DND-41 (cell line): ENCODE measurements at regions not wholly inside any gene's neighbourhood (a gene's known extent, or its start where the extent isn't known, plus 50 kb on each side); places are given as distances from the start of the nearest gene placed in this dataset.

Experiments
- ATAC-seq: fragments of 200-7000 bp; cut with Tn5 transposase; 3 replicates; pipeline ENCODE4 v1.9.1; 2021; ENCODE audit warnings: low read depth; ENCODE audit not compliant: insufficient read depth
- DNase-seq: peaks from one replicate; pipeline ENCODE4 v3.0.0-alpha.2; 2020
- H2AFZ ChIP-seq: 2 replicates; pipeline ENCODE4 v1.6.0; 2012; ENCODE audit warnings: low read depth, low read length
- H3K27ac ChIP-seq: 2 replicates; pipeline ENCODE4 v1.5.1; 2012; ENCODE audit warnings: low read length, inconsistent platforms
- H3K27me3 ChIP-seq: fragments of 200-600 bp; sonication (generic); 2 replicates; pipeline ENCODE4 v1.6.0; 2012; ENCODE audit warnings: low read length, mild to moderate bottlenecking, inconsistent platforms; ENCODE audit not compliant: insufficient read depth, poor library complexity
- H3K36me3 ChIP-seq: 2 replicates; pipeline ENCODE4 v1.5.1; 2012; ENCODE audit warnings: low read length, inconsistent platforms; ENCODE audit not compliant: insufficient read depth
- H3K4me1 ChIP-seq: 2 replicates; pipeline ENCODE4 v1.5.1; 2012; ENCODE audit warnings: mild to moderate bottlenecking, low read length; ENCODE audit not compliant: insufficient read depth
- H3K4me2 ChIP-seq: 2 replicates; pipeline ENCODE4 v1.6.0; 2012; ENCODE audit warnings: mild to moderate bottlenecking, moderate library complexity, low read length, inconsistent platforms; ENCODE audit not compliant: insufficient read depth
- H3K4me3 ChIP-seq, 2 experiments: fragments of 200-600 bp in 1 of 2; shearing (Covaris generic) in 1 of 2; 2 replicates each; pipeline ENCODE4 v1.5.1; 2012 to 2016; ENCODE audit warnings: inconsistent platforms in 2 of 2, low read length in 2 of 2, mild to moderate bottlenecking in 2 of 2, low read depth in 1 of 2, moderate library complexity in 1 of 2
- H3K79me2 ChIP-seq: 2 replicates; pipeline ENCODE4 v1.6.0; 2012; ENCODE audit warnings: low read length, inconsistent platforms; ENCODE audit not compliant: insufficient read depth
- H3K9ac ChIP-seq: 2 replicates; pipeline ENCODE4 v1.6.0; 2012; ENCODE audit warnings: low read depth, mild to moderate bottlenecking, inconsistent platforms, low read length, moderate library complexity
- H3K9me3 ChIP-seq: 2 replicates; pipeline ENCODE4 v1.5.1; 2012; ENCODE audit warnings: low read length, moderate library complexity, mild to moderate bottlenecking, inconsistent platforms; ENCODE audit not compliant: insufficient read depth, severe bottlenecking
- H4K20me1 ChIP-seq: 2 replicates; pipeline ENCODE4 v1.6.0; 2012; ENCODE audit warnings: low read length; ENCODE audit not compliant: insufficient read depth
- CTCF ChIP-seq: IDR thresholded peaks from 2 replicates; pipeline ENCODE4 v1.5.1; 2012; ENCODE audit warnings: borderline replicate concordance, low read length, moderate library complexity, mild to moderate bottlenecking; ENCODE audit not compliant: poor library complexity, severe bottlenecking; ENCODE audit errors: extremely low read depth
- EZH2 ChIP-seq: IDR thresholded peaks from 3 replicates; pipeline ENCODE4 v1.6.1; 2012; ENCODE audit warnings: borderline replicate concordance, low read depth, mild to moderate bottlenecking, moderate library complexity, low read length, inconsistent platforms; ENCODE audit not compliant: severe bottlenecking

- H3K4me3 ChIP-seq = no peak overlapping the region
- H3K79me2 ChIP-seq = no peaks in the 10 kb centered on the region
- H3K4me2 ChIP-seq = no peak overlapping the region
- H3K9ac ChIP-seq = no peak overlapping the region
- no peaks in the 10 kb centered on the region for H3K36me3 ChIP-seq
- peaks cover 5% of the 10 kb centered on the region for H3K9me3 ChIP-seq
- no peak overlapping the region for H2AFZ ChIP-seq
- no peak overlapping the region for H3K27ac ChIP-seq
- DNase-seq = no peak
- ATAC-seq = no peak
- no peak for TF ChIP-seq CTCF
- H3K27me3 ChIP-seq = no peaks in the 10 kb centered on the region
- H3K4me1 ChIP-seq = no peaks in the 10 kb centered on the region
- H4K20me1 ChIP-seq = no peaks in the 10 kb centered on the region
Observed at GRCh38 chr13:58611117-58611516, 979.6 kb downstream of the PCDH17 start.

- Histone ChIP-seq H3K27me3 (no peaks in the 10 kb centered on the region), H3K27ac (no peak overlapping the region), H3K36me3 (no peaks in the 10 kb centered on the region), H3K9me3 (peaks cover 3% of the 10 kb centered on the region), H3K4me2 (no peak overlapping the region), H3K4me1 (no peaks in the 10 kb centered on the region), H2AFZ (no peak overlapping the region), H4K20me1 (no peaks in the 10 kb centered on the region), H3K79me2 (no peaks in the 10 kb centered on the region), H3K9ac (no peak overlapping the region), H3K4me3 (no peak overlapping the region)
- TF ChIP-seq EZH2 (no peak), CTCF (no peak)
- no peak for DNase-seq
- no peak for ATAC-seq
Observed at GRCh38 chr13:58617880-58618665, 986.5 kb downstream of the PCDH17 start.

GRCh38 chr13:58619396-58620113, 988.0 kb downstream of the PCDH17 start:
- no peaks in the 10 kb centered on the region for H3K9me3 ChIP-seq
- H3K36me3 ChIP-seq = no peaks in the 10 kb centered on the region
- no peaks in the 10 kb centered on the region for H3K4me1 ChIP-seq
- H3K27me3 ChIP-seq = no peaks in the 10 kb centered on the region
- no peak overlapping the region for H2AFZ ChIP-seq
- H3K4me2 ChIP-seq = no peak overlapping the region
- TF ChIP-seq CTCF = no peak
- no peak for DNase-seq
- H4K20me1 ChIP-seq = no peaks in the 10 kb centered on the region
- no peaks in the 10 kb centered on the region for H3K79me2 ChIP-seq
- H3K9ac ChIP-seq = no peak overlapping the region
- no peak overlapping the region for H3K4me3 ChIP-seq
- no peak for ATAC-seq
- H3K27ac ChIP-seq = no peak overlapping the region
